Neural cell (in vitro differentiated cells): ENCODE measurements at regions not wholly inside any gene's neighbourhood (a gene's known extent, or its start where the extent isn't known, plus 50 kb on each side); places are given as distances from the start of the nearest gene placed in this dataset.

Experiments
- CTCF ChIP-seq: fragments of 450-650 bp; IDR thresholded peaks from 2 replicates; pipeline ENCODE4 v1.5.1; 2014; ENCODE audit warnings: antibody characterized with exemption, mild to moderate bottlenecking, moderate library complexity; ENCODE audit not compliant: poor library complexity, severe bottlenecking
- EP300 ChIP-seq: fragments of 450-650 bp; conservative IDR thresholded peaks from 2 replicates; pipeline ENCODE4 v1.6.1; 2014; ENCODE audit warnings: antibody characterized with exemption, mild to moderate bottlenecking, moderate library complexity; ENCODE audit not compliant: poor library complexity, severe bottlenecking
- EZH2 ChIP-seq: fragments of 200-600, 300-800 bp; shearing (Covaris generic), sonication (generic); IDR thresholded peaks from 2 replicates; pipeline ENCODE4 v1.6.1; 2014; ENCODE audit warnings: antibody characterized with exemption, low read length, borderline replicate concordance, mild to moderate bottlenecking; ENCODE audit not compliant: insufficient read depth, poor library complexity, severe bottlenecking
- MXI1 ChIP-seq: fragments of 450-650 bp; conservative IDR thresholded peaks from 2 replicates; pipeline ENCODE4 v1.6.1; 2014; ENCODE audit warnings: antibody characterized with exemption, mild to moderate bottlenecking; ENCODE audit not compliant: poor library complexity, severe bottlenecking
- POLR2AphosphoS5 ChIP-seq: IDR thresholded peaks from 2 replicates; pipeline ENCODE4 v1.6.1; 2012
- TAF1 ChIP-seq: IDR thresholded peaks from 2 replicates; pipeline ENCODE4 v1.6.1; 2012; ENCODE audit warnings: low read depth

GRCh38 chr9:119941091-119941490 lies 571.9 kb upstream of the BRINP1 start:
- TF ChIP-seq CTCF, result no peak
- no peak for TF ChIP-seq EZH2
- TF ChIP-seq EP300, result no peak
- TF ChIP-seq TAF1, result no peak
- TF ChIP-seq MXI1, result no peak
- TF ChIP-seq POLR2AphosphoS5, result no peak
